HCT116 (cell line): ENCODE measurements at regions not wholly inside any gene's neighbourhood (a gene's known extent, or its start where the extent isn't known, plus 50 kb on each side); places are given as distances from the start of the nearest gene placed in this dataset.

Experiments used
- ATAC-seq: fragments of 200-7000 bp; cut with Tn5 transposase; 2 replicates; pipeline ENCODE4 v1.9.1; 2020; ENCODE audit warnings: mild to moderate bottlenecking, moderate library complexity
- BruUV-seq: library from RNA; stranded (reverse); fragments of 400-500 nt; replicated peaks from 2 replicates; lab custom pipeline; 2021; lab: Mats Ljungman, UMichigan
- CTCF ChIA-PET: fragments of 300-600 bp; sonication (Branson Sonifier 250); formaldehyde crosslinking; loops from one replicate; lab custom pipeline; 2021; ENCODE audit warnings: antibody characterized with exemption; lab: Charles Lee
- POLR2A ChIA-PET: fragments of 300-600, 350-600 bp; sonication (Branson Sonifier 250); formaldehyde crosslinking; loops from one replicate; lab custom pipeline; 2021; ENCODE audit warnings: antibody characterized with exemption; lab: Charles Lee
- RAD21 ChIA-PET, 2 experiments: fragments of 300-600 bp; sonication (Branson Sonifier 250); formaldehyde crosslinking; loops; one replicate each; lab custom pipeline; 2023; ENCODE audit warnings: low total read pairs in 2 of 2; ENCODE audit not compliant: uncharacterized antibody in 2 of 2, unreplicated experiment in 2 of 2, low non-redundant PET in 1 of 2; lab: Charles Lee
- DNase-seq: peaks from one replicate; pipeline ENCODE4 v3.0.0-alpha.2; 2010; ENCODE audit warnings: low read depth, low spot score
- H2AFZ ChIP-seq: fragments of 200-600 bp; shearing (Covaris generic), sonication (generic); 2 replicates; pipeline ENCODE4 v1.6.1; 2017; ENCODE audit warnings: low read depth, mixed run types, mixed read lengths, antibody characterized with exemption, low read length; ENCODE audit not compliant: poor library complexity, severe bottlenecking
- H3K27ac ChIP-seq: 2 replicates; pipeline ENCODE4 v1.5.1; 2012; ENCODE audit warnings: low read depth, low read length
- H3K27me3 ChIP-seq: fragments of 200-600 bp; sonication (generic); 2 replicates; pipeline ENCODE4 v1.6.1; 2016; ENCODE audit warnings: mixed run types, low read length, mixed read lengths; ENCODE audit not compliant: insufficient read depth
- H3K36me3 ChIP-seq, 2 experiments: fragments of 200-500 bp in 1 of 2; fragments of 200-600 bp in 1 of 2; sonication (Bioruptor generic) in 1 of 2; sonication (generic) in 1 of 2; 2 replicates each; pipeline versions ENCODE4 v1.5.1 to v1.6.1; 2014 to 2016; ENCODE audit warnings: low read length in 2 of 2, inconsistent platforms in 1 of 2, mixed read lengths in 1 of 2, mixed run types in 1 of 2; ENCODE audit not compliant: insufficient read depth in 2 of 2, control insufficient read depth in 1 of 2
- H3K4me1 ChIP-seq, 2 experiments: fragments of 200-600 bp in 1 of 2; sonication (generic) in 1 of 2; 2 replicates each; pipeline versions ENCODE4 v1.5.1 to v1.6.1; 2012 to 2017; ENCODE audit warnings: low read length in 2 of 2, inconsistent platforms in 1 of 2, mild to moderate bottlenecking in 1 of 2, mixed read lengths in 1 of 2, mixed run types in 1 of 2, moderate library complexity in 1 of 2; ENCODE audit not compliant: insufficient read depth in 2 of 2, control insufficient read depth in 1 of 2
- H3K4me2 ChIP-seq: fragments of 200-600 bp; sonication (generic); 2 replicates; pipeline ENCODE4 v1.6.1; 2017; ENCODE audit warnings: mixed run types, low read length, mixed read lengths
- H3K4me3 ChIP-seq, 2 experiments: fragments of 200-600 bp in 1 of 2; sonication (generic) in 1 of 2; replicated peaks in 1 of 2; 2 replicates each; pipeline ENCODE4 v1.5.1; 2011 to 2016; ENCODE audit warnings: low read length in 2 of 2, control low read depth in 1 of 2, low read depth in 1 of 2, mild to moderate bottlenecking in 1 of 2, mixed read lengths in 1 of 2, mixed run types in 1 of 2
- H3K79me2 ChIP-seq: fragments of 200-600 bp; sonication (generic); 2 replicates; pipeline ENCODE4 v1.6.1; 2017; ENCODE audit warnings: mild to moderate bottlenecking, mixed run types, low read length, moderate library complexity, mixed read lengths; ENCODE audit not compliant: insufficient read depth
- H3K9ac ChIP-seq: fragments of 200-600 bp; sonication (generic); 2 replicates; pipeline ENCODE4 v1.6.1; 2016; ENCODE audit warnings: low read length, mixed read lengths
- H3K9me2 ChIP-seq: fragments of 200-600 bp; sonication (generic), shearing (Covaris generic); 2 replicates; pipeline ENCODE4 v1.6.1; 2017; ENCODE audit warnings: mixed run types, mild to moderate bottlenecking, moderate library complexity; ENCODE audit not compliant: insufficient read depth
- H3K9me3 ChIP-seq, 2 experiments: fragments of 200-500 bp in 1 of 2; fragments of 200-600 bp in 1 of 2; sonication (Bioruptor generic) in 1 of 2; sonication (generic) in 1 of 2; 2 replicates each; pipeline ENCODE4 v1.6.1; 2014 to 2017; ENCODE audit warnings: low read length in 2 of 2, mixed read lengths in 2 of 2, inconsistent platforms in 1 of 2, low read depth in 1 of 2, mild to moderate bottlenecking in 1 of 2, mixed run types in 1 of 2, moderate library complexity in 1 of 2; ENCODE audit not compliant: control insufficient read depth in 1 of 2, insufficient read depth in 1 of 2
- H4K20me1 ChIP-seq: fragments of 200-600 bp; sonication (generic), shearing (Covaris generic); 2 replicates; pipeline ENCODE4 v1.6.1; 2017; ENCODE audit warnings: mixed run types, mild to moderate bottlenecking, moderate library complexity; ENCODE audit not compliant: insufficient read depth
- CEBPB ChIP-seq: IDR thresholded peaks from 2 replicates; pipeline ENCODE4 v1.6.1; 2012; ENCODE audit warnings: low read depth
- EZH2phosphoT487 ChIP-seq: fragments of 200-600 bp; IDR thresholded peaks from 2 replicates; pipeline ENCODE4 v1.6.1; 2018; ENCODE audit warnings: antibody characterized with exemption, borderline replicate concordance
- JUND ChIP-seq: IDR thresholded peaks from 2 replicates; pipeline ENCODE4 v1.6.1; 2012
- POLR2A ChIP-seq: IDR thresholded peaks from 2 replicates; pipeline ENCODE4 v1.7.0; 2011; ENCODE audit warnings: borderline replicate concordance; ENCODE audit not compliant: insufficient read depth, insufficient read length; ENCODE audit errors: extremely low read depth
- POLR2AphosphoS5 ChIP-seq: IDR thresholded peaks from 2 replicates; pipeline ENCODE4 v1.6.1; 2011; ENCODE audit warnings: mild to moderate bottlenecking, low read depth, low read length, moderate library complexity
- RAD21 ChIP-seq: IDR thresholded peaks from 2 replicates; pipeline ENCODE4 v1.6.1; 2012; ENCODE audit warnings: low read depth, mild to moderate bottlenecking
- SP1 ChIP-seq: IDR thresholded peaks from 2 replicates; pipeline ENCODE4 v1.6.1; 2012; ENCODE audit warnings: low read depth
- SRF ChIP-seq: IDR thresholded peaks from 2 replicates; pipeline ENCODE4 v1.6.1; 2012; ENCODE audit warnings: low read depth
- TCF7L2 ChIP-seq: IDR thresholded peaks from 2 replicates; pipeline ENCODE4 v1.7.0; 2011; ENCODE audit warnings: borderline replicate concordance, inconsistent platforms; ENCODE audit not compliant: insufficient read depth, insufficient read length; ENCODE audit errors: extremely low read depth
- ZNF274 ChIP-seq: fragments of 200-500 bp; sonication (Bioruptor generic); IDR thresholded peaks from 2 replicates; pipeline ENCODE4 v1.6.1; 2014; ENCODE audit warnings: mild to moderate bottlenecking, low read depth, low read length, inconsistent platforms
- intact Hi-C: fragments of 100-400 bp; cut with micrococcal nuclease; formaldehyde crosslinking; loops from 2 replicates; pipeline ENCODE4 v1.10.0; 2022
- TF ChIP-seq, protein P1 (sequence below), 3 experiments: fragments of 200-600 bp in 1 of 3; sonication (generic) in 1 of 3; IDR thresholded peaks in 2 of 3; conservative IDR thresholded peaks in 1 of 3; 2 replicates each; pipeline ENCODE4 v1.5.1; 2012 to 2017; ENCODE audit warnings: low read depth in 2 of 3, low read length in 2 of 3, antibody characterized with exemption in 1 of 3, borderline replicate concordance in 1 of 3, control low read depth in 1 of 3, mild to moderate bottlenecking in 1 of 3, mixed read lengths in 1 of 3, mixed run types in 1 of 3, moderate library complexity in 1 of 3; ENCODE audit not compliant: insufficient read depth in 1 of 3
- TF ChIP-seq, protein P2 (sequence below): IDR thresholded peaks from 2 replicates; pipeline ENCODE4 v1.6.1; 2011; ENCODE audit warnings: mild to moderate bottlenecking, low read length, moderate library complexity; ENCODE audit not compliant: insufficient replicate concordance; ENCODE audit errors: extremely low read depth
- TF ChIP-seq, protein P3 (sequence below): IDR thresholded peaks from 2 replicates; pipeline ENCODE4 v1.6.1; 2012

DNA sequence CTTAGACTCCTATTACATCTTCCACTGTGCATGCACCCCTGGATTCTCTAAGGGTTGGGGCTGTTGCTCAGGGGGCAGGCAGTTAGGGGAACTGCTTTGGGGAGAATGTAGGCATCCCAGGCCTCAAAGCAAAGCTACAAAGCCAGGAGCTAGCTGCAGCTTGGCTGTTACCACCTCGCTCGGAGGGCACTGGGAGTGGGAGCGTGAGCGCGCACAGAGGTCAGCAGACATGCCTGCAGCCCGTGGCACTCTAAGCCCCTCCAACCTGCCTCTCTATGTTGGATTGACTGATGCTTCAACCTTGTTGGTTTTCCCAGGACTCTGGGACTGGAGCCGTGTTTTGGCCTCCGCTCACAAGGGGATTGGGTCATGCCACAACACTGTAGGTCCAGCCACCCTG lies 69.8 kb downstream of the CPN2 start:
- H3K4me2 ChIP-seq = no peak overlapping the region
- BruUV-seq = no TSS peak

More for the DNA sequence above, 69.8 kb downstream of the CPN2 start:
- Histone ChIP-seq H3K9ac (no peak overlapping the region), H4K20me1 (no peaks in the 10 kb centered on the region), H3K36me3 (no peaks in the 10 kb centered on the region), H3K79me2 (no peaks in the 10 kb centered on the region), H3K27ac (no peak overlapping the region), H3K4me1 (peaks cover 11 to 16% of the 10 kb centered on the region in 2 experiments), H3K27me3 (no peaks in the 10 kb centered on the region), H2AFZ (no peak overlapping the region), H3K4me3 (no peak overlapping the region), H3K9me3 (no peaks in the 10 kb centered on the region), H3K9me2 (no peaks in the 10 kb centered on the region)
- intact Hi-C loops = no loop called here
- RAD21 ChIA-PET = no interaction called here
- CTCF ChIA-PET = no interaction called here
- TF ChIP-seq JUND (no peak), POLR2A (no peak), SP1 (no peak), RAD21 (no peak), TCF7L2 (no peak), POLR2AphosphoS5 (no peak), SRF (no peak), EZH2phosphoT487 (no peak), ZNF274 (no peak), CEBPB (no peak)
- TF ChIP-seq, protein P1, sequence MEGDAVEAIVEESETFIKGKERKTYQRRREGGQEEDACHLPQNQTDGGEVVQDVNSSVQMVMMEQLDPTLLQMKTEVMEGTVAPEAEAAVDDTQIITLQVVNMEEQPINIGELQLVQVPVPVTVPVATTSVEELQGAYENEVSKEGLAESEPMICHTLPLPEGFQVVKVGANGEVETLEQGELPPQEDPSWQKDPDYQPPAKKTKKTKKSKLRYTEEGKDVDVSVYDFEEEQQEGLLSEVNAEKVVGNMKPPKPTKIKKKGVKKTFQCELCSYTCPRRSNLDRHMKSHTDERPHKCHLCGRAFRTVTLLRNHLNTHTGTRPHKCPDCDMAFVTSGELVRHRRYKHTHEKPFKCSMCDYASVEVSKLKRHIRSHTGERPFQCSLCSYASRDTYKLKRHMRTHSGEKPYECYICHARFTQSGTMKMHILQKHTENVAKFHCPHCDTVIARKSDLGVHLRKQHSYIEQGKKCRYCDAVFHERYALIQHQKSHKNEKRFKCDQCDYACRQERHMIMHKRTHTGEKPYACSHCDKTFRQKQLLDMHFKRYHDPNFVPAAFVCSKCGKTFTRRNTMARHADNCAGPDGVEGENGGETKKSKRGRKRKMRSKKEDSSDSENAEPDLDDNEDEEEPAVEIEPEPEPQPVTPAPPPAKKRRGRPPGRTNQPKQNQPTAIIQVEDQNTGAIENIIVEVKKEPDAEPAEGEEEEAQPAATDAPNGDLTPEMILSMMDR (IDR thresholded peaks at IDR 0.05 in 2 of 3, conservative IDR thresholded peaks at IDR 0.05 in 1 of 3; ENCODE audit: borderline replicate concordance in 1 of 3, insufficient read depth in 1 of 3, low read depth in 2 of 3, low read length in 2 of 3) = no peak
- TF ChIP-seq, protein P2, sequence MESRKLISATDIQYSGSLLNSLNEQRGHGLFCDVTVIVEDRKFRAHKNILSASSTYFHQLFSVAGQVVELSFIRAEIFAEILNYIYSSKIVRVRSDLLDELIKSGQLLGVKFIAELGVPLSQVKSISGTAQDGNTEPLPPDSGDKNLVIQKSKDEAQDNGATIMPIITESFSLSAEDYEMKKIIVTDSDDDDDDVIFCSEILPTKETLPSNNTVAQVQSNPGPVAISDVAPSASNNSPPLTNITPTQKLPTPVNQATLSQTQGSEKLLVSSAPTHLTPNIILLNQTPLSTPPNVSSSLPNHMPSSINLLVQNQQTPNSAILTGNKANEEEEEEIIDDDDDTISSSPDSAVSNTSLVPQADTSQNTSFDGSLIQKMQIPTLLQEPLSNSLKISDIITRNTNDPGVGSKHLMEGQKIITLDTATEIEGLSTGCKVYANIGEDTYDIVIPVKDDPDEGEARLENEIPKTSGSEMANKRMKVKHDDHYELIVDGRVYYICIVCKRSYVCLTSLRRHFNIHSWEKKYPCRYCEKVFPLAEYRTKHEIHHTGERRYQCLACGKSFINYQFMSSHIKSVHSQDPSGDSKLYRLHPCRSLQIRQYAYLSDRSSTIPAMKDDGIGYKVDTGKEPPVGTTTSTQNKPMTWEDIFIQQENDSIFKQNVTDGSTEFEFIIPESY = no peak
- TF ChIP-seq, protein P3, sequence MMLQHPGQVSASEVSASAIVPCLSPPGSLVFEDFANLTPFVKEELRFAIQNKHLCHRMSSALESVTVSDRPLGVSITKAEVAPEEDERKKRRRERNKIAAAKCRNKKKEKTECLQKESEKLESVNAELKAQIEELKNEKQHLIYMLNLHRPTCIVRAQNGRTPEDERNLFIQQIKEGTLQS = no peak
- POLR2A ChIA-PET = no interaction called here
- DNase-seq = no peak
- no peak for ATAC-seq
